ENCODE measurements at regions not wholly inside any gene's neighbourhood (a gene's known extent, or its start where the extent isn't known, plus 50 kb on each side); places are given as distances from the start of the nearest gene placed in this dataset.
"Not testable (repeated sequence)": the region's sequence is repeated elsewhere in the genome, so short reads cannot be mapped to it uniquely, and the experiment has no call there.

DNA sequence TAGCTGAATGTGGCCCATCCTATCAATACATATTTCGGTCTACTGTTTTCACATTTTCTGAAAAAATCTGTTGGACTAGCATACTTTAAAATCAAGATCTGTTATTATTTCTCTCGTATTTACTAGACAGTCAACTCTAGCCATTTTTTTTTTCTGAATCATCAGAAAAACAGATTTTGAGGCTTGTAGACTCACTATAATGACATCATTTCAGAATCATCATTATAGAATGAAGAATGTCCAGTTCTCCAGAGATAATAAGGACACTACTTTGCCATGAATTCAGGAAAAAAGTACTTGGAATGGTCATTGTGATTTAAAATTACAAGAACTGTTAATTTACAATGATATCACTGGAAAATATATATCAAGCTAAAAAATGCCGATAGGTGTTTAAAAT, 589.8 kb downstream of the KCNH5 start:
- DNase-seq (ENCODE audit: low read depth in 4 of 4, low spot score in 3 of 4), result no peak

GRCh38 chr14:62462988-62463387, 582.3 kb downstream of the KCNH5 start:
- DNase-seq (ENCODE audit: low read depth in 4 of 4, low spot score in 3 of 4), result no peak

GRCh38 chr14:62468946-62469345, 576.3 kb downstream of the KCNH5 start:
- no peak for DNase-seq (ENCODE audit: low read depth in 4 of 4, low spot score in 3 of 4)

DNA sequence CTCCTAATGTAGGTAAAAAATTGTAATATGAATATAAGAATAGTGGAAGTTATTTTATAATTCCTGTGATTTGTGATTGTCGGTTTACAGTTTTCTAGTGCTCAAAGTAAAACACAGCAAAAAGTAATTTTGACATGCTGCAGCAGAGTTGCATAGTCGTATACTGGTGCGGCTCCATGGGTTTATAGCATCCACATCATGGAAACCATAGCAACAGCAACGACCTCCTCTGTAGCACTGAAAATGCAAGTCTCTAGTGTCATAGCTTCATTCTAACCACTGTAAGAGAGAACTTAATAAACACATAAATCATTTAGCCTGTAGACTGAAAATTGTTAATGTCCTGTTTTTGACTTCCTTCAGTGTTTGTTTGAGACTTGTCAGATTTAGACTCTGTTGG, 574.3 kb downstream of the KCNH5 start:
- no peak for DNase-seq (ENCODE audit: low read depth in 4 of 4, low spot score in 3 of 4)

GRCh38 chr14:62491146-62491545, 554.1 kb downstream of the KCNH5 start:
- DNase-seq (ENCODE audit: low read depth in 4 of 4, low spot score in 3 of 4), result no peak

GRCh38 chr14:62497708-62498107, 547.5 kb downstream of the KCNH5 start:
- no peak for DNase-seq (ENCODE audit: low read depth in 4 of 4, low spot score in 3 of 4)

DNA sequence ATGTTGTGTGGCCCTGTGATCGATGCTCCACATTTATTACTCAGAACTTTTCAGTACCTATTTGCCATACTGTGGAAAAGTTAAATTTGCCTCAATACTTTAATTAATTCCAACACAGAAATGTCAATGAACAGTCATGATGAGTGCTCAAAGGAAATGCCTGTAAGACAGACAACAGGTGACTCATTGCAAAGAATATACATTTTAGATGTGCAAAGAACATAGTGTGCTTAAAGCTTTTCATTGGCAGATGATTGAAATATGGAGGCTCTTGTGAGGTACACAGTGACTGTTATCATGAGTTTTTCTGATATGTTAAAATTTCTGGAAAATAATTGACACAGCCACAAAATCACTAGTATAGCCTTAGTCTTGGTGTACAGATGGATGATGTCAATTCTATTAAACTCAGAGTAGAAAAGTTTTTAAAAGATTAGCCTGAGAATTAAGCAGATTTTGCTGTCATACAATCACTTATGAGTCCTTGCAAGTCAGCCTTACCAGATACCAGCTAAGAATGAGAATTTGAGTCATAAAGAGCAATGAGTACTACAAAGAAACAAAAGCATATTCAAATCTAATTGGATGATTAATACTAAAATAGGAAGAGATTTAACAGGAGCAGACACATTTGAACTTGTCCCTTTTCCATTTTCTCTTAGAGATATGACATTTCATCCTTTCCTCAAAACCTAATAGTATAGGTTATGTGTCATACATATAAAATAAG, 544.1 kb downstream of the KCNH5 start:
- no peak for DNase-seq (ENCODE audit: low read depth in 4 of 4, low spot score in 3 of 4)

GRCh38 chr14:62505045-62505444, 540.2 kb downstream of the KCNH5 start:
- no peak for DNase-seq (ENCODE audit: low read depth in 4 of 4, low spot score in 3 of 4)

GRCh38 chr14:62521309-62521708, 523.9 kb downstream of the KCNH5 start:
- DNase-seq (ENCODE audit: low read depth in 4 of 4, low spot score in 3 of 4), result not testable (repeated sequence)

DNA sequence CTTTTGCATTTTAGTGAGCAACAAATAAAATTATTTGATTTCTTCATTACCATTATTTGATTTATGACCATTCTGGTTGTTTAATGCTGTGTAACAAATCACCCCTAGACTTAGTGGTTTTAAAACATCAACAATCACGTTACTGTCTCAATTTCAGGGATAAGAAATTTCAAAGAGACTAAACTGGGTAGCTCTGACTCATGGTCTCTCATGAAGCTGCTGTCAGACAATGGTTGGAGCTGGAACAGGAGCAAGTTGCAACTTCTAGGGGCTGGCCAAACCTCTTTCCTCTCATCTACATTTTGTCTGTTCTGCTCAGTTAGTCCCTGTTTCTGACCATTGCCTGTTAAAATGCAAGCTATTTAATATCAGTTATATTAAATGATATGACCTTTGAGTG, 517.0 kb downstream of the KCNH5 start:
- DNase-seq (ENCODE audit: low read depth in 4 of 4, low spot score in 3 of 4), result no peak

- DNase-seq (ENCODE audit: low read depth in 4 of 4, low spot score in 3 of 4), result no peak
These were observed 513.1 kb downstream of the KCNH5 start for GRCh38 chr14:62532181-62532580.

GRCh38 chr14:62546862-62547474, 498.3 kb downstream of the KCNH5 start:
- DNase-seq (ENCODE audit: low read depth in 4 of 4, low spot score in 3 of 4), result no peak

DNA sequence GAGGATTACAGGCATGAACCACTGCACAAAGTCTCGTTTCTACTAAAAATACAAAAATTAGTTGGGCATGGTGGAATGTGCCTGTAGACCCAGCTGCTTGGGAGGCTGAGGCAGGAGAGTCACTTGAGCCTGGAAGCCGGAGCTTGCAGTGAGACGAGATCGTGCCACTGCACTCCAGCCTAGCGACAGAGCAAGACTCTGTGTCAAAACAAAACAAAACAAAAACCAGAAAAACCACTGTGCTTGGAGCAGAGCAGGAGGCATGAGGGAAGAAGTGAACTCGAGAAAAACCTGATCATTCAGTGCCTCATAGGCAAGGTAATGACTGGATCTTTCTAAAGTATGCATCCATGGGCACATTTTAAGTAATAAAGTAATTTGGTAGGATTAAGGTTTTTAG, 487.8 kb downstream of the KCNH5 start:
- DNase-seq (ENCODE audit: low read depth in 4 of 4, low spot score in 3 of 4), result no peak

GRCh38 chr14:62558451-62558850, 486.8 kb downstream of the KCNH5 start:
- no peak for DNase-seq (ENCODE audit: low read depth in 4 of 4, low spot score in 3 of 4)

DNA sequence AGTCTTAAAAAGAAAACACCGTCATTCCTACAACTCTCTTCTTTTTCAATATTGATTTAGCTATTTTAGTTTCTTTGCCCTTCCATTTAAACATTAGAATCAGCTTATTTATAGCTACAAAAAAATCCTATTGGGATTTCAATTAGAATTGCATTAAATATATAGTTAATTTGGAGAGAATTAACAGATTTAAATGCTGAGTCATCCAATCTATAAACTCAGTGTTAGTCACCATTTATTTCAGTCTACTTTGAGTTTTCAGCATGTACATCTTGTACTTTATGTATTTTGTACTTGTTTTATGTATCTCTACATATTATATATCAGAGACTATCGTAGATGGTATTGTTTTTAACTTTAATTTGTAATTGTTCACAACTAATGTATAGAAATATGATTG, 460.0 kb downstream of the KCNH5 start:
- DNase-seq (ENCODE audit: low read depth in 4 of 4, low spot score in 3 of 4), result no peak

DNA sequence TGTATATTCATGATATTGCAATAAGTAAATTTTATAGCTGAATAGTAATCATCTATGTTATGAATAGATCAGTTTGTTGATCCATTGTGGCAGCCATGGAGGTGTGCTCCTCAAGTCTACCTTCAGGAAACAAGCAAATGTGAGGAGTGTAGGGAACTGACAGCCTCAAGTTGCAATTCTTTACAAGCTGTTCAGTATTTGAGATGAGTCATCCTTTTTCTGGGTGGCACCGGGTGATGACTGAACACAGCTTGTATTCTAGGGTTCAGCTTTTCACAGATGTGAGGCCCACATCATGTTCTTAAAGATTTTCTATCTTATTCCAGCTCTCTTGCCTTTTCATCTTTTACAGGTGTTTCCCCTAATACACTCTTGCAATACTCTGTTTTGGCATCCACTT, 452.4 kb downstream of the KCNH5 start:
- DNase-seq (ENCODE audit: low read depth in 4 of 4, low spot score in 3 of 4), result no peak

DNA sequence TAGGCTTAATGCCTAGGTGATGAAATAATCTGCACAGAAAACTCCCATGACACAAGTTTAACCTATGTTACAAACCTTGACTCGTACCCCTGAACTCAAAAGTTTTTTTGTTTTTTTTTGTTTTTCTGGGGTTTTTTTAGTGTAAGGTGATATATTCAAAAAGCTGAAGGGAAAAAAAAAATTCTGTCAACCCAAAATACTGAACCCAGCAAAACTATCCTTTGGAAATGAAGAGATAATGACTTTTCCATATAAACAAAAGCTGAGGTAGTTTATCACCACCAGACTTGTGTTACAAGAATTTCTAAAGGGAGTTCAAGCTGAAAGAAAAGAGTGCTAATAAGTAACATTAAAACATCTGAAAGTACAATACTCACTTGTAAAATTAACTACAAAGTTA, 448.1 kb downstream of the KCNH5 start:
- no peak for DNase-seq (ENCODE audit: low read depth in 4 of 4, low spot score in 3 of 4)

DNA sequence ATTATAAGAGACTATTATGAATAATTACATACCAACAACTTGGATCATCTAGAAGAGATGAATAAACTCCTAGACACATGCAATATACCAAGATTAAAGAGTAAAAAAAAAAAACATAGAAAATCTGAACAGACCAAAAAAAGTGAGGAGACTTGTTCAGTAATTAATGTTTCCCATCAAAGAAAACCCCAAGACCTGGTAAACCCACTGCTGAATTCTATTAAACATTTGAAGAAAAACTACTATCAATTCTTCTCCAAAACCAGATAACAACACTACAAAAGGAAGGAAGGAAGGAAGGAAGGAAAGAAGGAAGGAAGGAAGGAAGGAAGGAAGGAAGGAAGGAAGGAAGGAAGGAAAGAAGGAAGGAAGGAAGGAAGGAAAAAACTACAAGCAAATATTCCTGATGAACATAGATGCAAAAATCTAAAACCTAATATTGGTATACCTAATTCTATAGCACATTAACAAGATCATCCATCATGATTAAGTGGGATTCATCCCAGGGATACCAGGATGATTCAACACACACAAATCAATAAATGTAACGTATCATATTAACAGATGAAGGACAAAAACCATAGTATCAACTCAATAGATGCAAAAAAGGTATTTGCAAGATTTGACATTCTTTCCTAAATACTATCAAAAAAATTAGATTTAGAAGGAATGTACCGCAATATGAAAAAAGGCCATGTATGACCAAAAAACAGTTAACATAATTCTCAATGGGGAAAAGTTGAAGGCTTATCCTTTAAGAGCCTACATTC, 445.5 kb downstream of the KCNH5 start:
- no peak for DNase-seq (ENCODE audit: low read depth in 4 of 4, low spot score in 3 of 4)

GRCh38 chr14:62602712-62603111, 442.5 kb downstream of the KCNH5 start:
- no peak for DNase-seq (ENCODE audit: low read depth in 4 of 4, low spot score in 3 of 4)

GRCh38 chr14:62604524-62604923, 440.7 kb downstream of the KCNH5 start:
- DNase-seq (ENCODE audit: low read depth in 4 of 4, low spot score in 3 of 4), result no peak

DNA sequence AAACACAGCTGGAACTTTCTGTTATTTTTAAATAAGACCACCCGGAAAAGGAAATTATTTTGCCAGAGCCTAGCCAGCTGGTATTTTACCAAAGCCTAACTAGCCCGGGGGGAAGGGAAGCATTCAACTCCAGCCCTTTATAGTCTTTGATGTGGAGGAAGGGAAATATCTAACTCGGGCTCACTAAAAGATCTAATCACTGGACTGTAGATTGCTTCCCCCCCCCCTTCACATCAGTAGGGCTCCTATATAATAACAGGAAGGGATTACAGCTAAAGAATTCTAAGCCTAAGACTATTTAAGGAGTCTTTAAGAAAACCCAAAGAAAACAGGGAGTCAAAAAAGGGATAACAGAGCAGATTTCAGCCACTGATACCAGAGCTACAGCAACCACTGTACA, 431.1 kb downstream of the KCNH5 start:
- DNase-seq (ENCODE audit: low read depth in 4 of 4, low spot score in 3 of 4), result no peak

DNA sequence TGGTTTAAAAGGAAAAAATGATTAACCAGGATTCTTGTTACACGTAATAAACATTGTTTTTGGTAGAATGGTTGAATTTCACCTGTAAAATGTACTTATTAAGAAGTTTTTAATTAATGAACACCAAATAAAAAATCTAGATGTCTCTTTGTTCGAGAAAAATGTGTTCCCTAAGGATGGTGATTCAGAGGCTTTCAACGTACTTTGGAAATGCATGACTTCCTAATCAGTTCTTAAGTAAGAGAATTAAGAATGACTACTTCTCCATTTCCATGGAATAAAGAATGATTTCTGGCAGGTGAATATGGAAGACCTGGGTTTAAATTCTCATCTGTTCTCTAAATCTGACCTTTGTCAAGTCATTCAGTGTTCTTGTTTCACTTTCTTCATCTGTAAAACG, 428.6 kb downstream of the KCNH5 start:
- no peak for DNase-seq (ENCODE audit: low read depth in 4 of 4, low spot score in 3 of 4)
